Glutamatergic neuron (in vitro differentiated cells): ENCODE measurements at regions not wholly inside any gene's neighbourhood (a gene's known extent, or its start where the extent isn't known, plus 50 kb on each side); places are given as distances from the start of the nearest gene placed in this dataset.

Experiments used
- DNase-seq: peaks from one replicate; pipeline ENCODE4 v3.0.0; 2022
- H3K27ac Mint-ChIP-seq: one replicate; pipeline ENCODE4 v1.8.0; 2020; ENCODE audit warnings: mild to moderate bottlenecking, mixed read lengths, inconsistent platforms; ENCODE audit not compliant: unreplicated experiment
- H3K27me3 Mint-ChIP-seq: one replicate; pipeline ENCODE4 v1.8.0; 2020; ENCODE audit warnings: mild to moderate bottlenecking, moderate library complexity, mixed read lengths, inconsistent platforms; ENCODE audit not compliant: unreplicated experiment
- H3K36me3 Mint-ChIP-seq: one replicate; pipeline ENCODE4 v1.8.0; 2020; ENCODE audit warnings: mild to moderate bottlenecking, mixed read lengths, inconsistent platforms; ENCODE audit not compliant: unreplicated experiment
- H3K4me1 Mint-ChIP-seq: one replicate; pipeline ENCODE4 v1.8.0; 2020; ENCODE audit warnings: mild to moderate bottlenecking, low read depth, mixed read lengths, inconsistent platforms; ENCODE audit not compliant: unreplicated experiment
- H3K4me3 Mint-ChIP-seq: one replicate; pipeline ENCODE4 v1.8.0; 2020; ENCODE audit warnings: mild to moderate bottlenecking, mixed read lengths, inconsistent platforms; ENCODE audit not compliant: unreplicated experiment
- H3K9me3 Mint-ChIP-seq: one replicate; pipeline ENCODE4 v1.8.0; 2020; ENCODE audit warnings: mild to moderate bottlenecking, moderate library complexity, mixed read lengths, inconsistent platforms; ENCODE audit not compliant: unreplicated experiment
- TF ChIP-seq, protein P1 (sequence below): fragments of 200-600 bp; sonication (generic); IDR thresholded peaks from one replicate; pipeline ENCODE4 v1.5.0; 2021; ENCODE audit not compliant: partially characterized antibody, unreplicated experiment

DNA sequence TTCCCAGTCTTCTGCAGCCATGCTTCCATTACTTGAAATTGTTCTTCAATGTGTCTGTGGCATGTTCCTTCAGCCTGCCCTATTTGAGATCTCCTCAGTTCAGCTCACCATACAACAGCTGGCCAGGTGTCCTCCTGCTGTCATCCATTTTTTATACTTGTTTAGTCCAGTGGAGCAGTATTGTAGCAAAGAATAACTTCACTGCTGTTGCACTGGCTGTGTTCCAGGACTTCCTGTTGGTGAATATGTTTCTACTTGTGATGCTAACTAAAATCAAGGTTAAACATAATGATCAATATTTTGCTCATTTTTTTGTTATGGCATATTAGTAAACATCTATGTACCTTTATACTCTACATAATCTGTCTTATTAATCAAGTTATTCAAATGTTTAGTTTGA, 1394.1 kb downstream of the PCDH9 start:
- no peak overlapping the region for H3K27ac Mint-ChIP-seq
- no peak for DNase-seq
- no peaks in the 10 kb centered on the region for H3K4me1 Mint-ChIP-seq
- no peaks in the 10 kb centered on the region for H3K9me3 Mint-ChIP-seq
- H3K36me3 Mint-ChIP-seq = no peaks in the 10 kb centered on the region
- TF ChIP-seq, protein P1, sequence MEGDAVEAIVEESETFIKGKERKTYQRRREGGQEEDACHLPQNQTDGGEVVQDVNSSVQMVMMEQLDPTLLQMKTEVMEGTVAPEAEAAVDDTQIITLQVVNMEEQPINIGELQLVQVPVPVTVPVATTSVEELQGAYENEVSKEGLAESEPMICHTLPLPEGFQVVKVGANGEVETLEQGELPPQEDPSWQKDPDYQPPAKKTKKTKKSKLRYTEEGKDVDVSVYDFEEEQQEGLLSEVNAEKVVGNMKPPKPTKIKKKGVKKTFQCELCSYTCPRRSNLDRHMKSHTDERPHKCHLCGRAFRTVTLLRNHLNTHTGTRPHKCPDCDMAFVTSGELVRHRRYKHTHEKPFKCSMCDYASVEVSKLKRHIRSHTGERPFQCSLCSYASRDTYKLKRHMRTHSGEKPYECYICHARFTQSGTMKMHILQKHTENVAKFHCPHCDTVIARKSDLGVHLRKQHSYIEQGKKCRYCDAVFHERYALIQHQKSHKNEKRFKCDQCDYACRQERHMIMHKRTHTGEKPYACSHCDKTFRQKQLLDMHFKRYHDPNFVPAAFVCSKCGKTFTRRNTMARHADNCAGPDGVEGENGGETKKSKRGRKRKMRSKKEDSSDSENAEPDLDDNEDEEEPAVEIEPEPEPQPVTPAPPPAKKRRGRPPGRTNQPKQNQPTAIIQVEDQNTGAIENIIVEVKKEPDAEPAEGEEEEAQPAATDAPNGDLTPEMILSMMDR = no peak
- H3K27me3 Mint-ChIP-seq = no peaks in the 10 kb centered on the region
- H3K4me3 Mint-ChIP-seq = no peak overlapping the region

- no peak for DNase-seq
- Mint-ChIP-seq H3K27me3 (no peaks in the 10 kb centered on the region), H3K9me3 (no peaks in the 10 kb centered on the region), H3K4me1 (no peaks in the 10 kb centered on the region), H3K36me3 (no peaks in the 10 kb centered on the region), H3K4me3 (no peak overlapping the region), H3K27ac (no peak overlapping the region)
- TF ChIP-seq, protein P1 = no peak
Observed at GRCh38 chr13:65834897-65835296, 1395.2 kb downstream of the PCDH9 start.

DNA sequence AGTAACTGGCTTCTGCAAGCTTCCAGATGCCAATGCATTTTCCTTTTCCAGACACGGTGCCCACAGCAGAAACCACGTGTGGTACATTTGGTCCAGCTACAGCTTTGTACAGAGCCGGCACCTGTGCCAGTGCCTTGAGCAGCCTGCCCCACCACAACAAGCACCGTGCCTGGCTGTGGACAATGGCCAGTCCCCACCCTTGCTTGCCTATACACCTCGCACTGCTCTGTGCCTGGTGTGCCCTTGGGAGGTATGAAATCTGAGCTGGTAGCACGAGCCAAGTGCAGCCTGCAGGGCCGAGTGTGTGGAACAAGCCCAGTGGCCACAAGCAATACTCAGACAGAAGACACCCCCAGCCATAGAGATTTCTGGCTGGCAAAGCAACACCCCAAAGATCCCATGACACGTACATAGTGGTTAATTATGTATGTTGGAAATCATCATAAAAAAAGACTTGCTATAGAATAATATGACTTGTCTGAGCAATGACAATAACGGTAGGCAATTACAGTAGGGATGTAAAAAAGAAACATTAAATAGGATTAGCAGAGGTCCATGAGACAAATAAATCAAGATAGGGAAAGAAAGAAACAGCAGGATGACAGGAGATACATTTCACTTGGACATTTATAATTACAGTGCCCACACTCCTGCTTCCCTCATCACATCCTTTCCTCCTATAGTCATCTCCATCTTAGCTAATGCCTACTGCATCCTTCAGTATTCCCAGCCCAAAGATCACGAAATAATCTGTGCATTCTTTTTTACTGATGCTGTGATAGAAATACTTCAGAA, 1399.5 kb downstream of the PCDH9 start:
- no peaks in the 10 kb centered on the region for H3K4me1 Mint-ChIP-seq
- peaks cover 1% of the 10 kb centered on the region for H3K9me3 Mint-ChIP-seq
- H3K27me3 Mint-ChIP-seq = no peaks in the 10 kb centered on the region
- TF ChIP-seq, protein P1 = no peak
- H3K36me3 Mint-ChIP-seq = no peaks in the 10 kb centered on the region
- no peak overlapping the region for H3K4me3 Mint-ChIP-seq
- H3K27ac Mint-ChIP-seq = no peak overlapping the region
- no peak for DNase-seq

GRCh38 chr13:65829241-65830008, 1400.7 kb downstream of the PCDH9 start:
- peaks cover 1% of the 10 kb centered on the region for H3K9me3 Mint-ChIP-seq
- no peaks in the 10 kb centered on the region for H3K36me3 Mint-ChIP-seq
- no peak overlapping the region for H3K27ac Mint-ChIP-seq
- no peak overlapping the region for H3K4me3 Mint-ChIP-seq
- H3K4me1 Mint-ChIP-seq = no peaks in the 10 kb centered on the region
- no peak for DNase-seq
- no peaks in the 10 kb centered on the region for H3K27me3 Mint-ChIP-seq
- TF ChIP-seq, protein P1 = no peak

DNA sequence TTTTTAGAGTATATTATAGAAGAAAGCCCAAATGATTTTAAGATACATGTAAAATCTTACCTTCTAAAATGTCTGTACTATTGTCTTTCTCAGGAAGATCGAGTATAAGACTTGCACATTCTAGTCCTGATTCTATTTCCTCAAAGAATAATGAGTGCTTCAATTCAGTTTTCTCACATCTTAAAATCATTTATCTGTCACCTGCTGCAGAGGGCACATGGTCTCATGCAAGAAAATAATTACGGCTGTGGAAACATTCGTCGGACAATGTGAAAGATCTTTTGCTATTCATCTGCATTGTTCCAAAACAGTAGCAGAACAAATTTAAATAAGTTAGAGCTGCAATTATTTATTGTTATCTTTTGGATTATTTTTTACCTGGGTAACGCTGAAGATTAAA, 1403.5 kb downstream of the PCDH9 start:
- Mint-ChIP-seq H3K27me3 (no peaks in the 10 kb centered on the region), H3K4me3 (no peak overlapping the region)
- DNase-seq = no peak

More for the DNA sequence above, 1403.5 kb downstream of the PCDH9 start:
- Mint-ChIP-seq H3K9me3 (peaks cover 1% of the 10 kb centered on the region), H3K27ac (no peak overlapping the region), H3K36me3 (no peaks in the 10 kb centered on the region), H3K4me1 (no peaks in the 10 kb centered on the region)
- TF ChIP-seq, protein P1 = no peak
